H1 (cell line): ENCODE measurements at regions not wholly inside any gene's neighbourhood (a gene's known extent, or its start where the extent isn't known, plus 50 kb on each side); places are given as distances from the start of the nearest gene placed in this dataset.

Source experiments
- EP300 ChIP-seq, 2 experiments: IDR thresholded peaks; 1 replicate in 1 of 2; 2 replicates in 1 of 2; pipeline ENCODE4 v1.6.1; 2011 to 2012; ENCODE audit warnings: low read depth in 2 of 2, low read length in 2 of 2, mild to moderate bottlenecking in 2 of 2, borderline replicate concordance in 1 of 2, inconsistent platforms in 1 of 2, moderate library complexity in 1 of 2
- GTF2F1 ChIP-seq: IDR thresholded peaks from 2 replicates; pipeline ENCODE4 v1.6.1; 2012; ENCODE audit warnings: low read depth, low read length, improper control_type of control experiment, borderline replicate concordance
- TBP ChIP-seq: IDR thresholded peaks from 2 replicates; pipeline ENCODE4 v1.6.1; 2011; ENCODE audit warnings: low read depth, low read length, improper control_type of control experiment
- TCF12 ChIP-seq: IDR thresholded peaks from 2 replicates; pipeline ENCODE4 v1.6.1; 2011; ENCODE audit warnings: low read depth, mild to moderate bottlenecking, low read length
- TF ChIP-seq, protein P1 (sequence below): fragments of 300-600 bp; sonication (generic); IDR thresholded peaks from 2 replicates; pipeline ENCODE4 v1.7.1; 2012; ENCODE audit warnings: low read length, moderate library complexity, mild to moderate bottlenecking, inconsistent platforms; ENCODE audit not compliant: insufficient replicate concordance

DNA sequence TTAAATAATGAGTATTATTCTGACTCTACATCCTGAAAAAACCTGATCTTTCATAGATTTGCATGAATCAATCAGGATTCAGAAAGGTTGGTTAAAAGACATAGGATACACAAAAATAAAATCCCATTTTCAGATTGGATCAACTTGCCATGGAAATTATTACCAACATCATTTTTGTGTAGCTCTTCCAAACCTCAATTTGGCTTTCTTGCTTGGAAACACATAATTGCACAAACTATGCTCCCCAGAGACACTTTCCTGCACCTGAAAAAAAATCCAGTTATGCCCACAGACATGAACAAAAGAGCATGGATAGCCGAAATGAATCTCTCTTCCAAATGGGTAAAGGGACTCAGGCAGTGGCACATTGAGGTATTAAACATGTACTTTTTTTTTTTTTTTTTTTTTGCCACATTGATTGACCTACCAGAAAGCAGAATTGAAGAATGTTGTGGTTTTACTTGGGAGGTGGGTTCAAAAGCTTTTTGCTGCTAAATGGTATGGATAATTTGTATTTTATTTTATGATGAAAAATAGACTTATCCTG, 135.4 kb upstream of the FBN2 start (continued):
- TF ChIP-seq, protein P1, sequence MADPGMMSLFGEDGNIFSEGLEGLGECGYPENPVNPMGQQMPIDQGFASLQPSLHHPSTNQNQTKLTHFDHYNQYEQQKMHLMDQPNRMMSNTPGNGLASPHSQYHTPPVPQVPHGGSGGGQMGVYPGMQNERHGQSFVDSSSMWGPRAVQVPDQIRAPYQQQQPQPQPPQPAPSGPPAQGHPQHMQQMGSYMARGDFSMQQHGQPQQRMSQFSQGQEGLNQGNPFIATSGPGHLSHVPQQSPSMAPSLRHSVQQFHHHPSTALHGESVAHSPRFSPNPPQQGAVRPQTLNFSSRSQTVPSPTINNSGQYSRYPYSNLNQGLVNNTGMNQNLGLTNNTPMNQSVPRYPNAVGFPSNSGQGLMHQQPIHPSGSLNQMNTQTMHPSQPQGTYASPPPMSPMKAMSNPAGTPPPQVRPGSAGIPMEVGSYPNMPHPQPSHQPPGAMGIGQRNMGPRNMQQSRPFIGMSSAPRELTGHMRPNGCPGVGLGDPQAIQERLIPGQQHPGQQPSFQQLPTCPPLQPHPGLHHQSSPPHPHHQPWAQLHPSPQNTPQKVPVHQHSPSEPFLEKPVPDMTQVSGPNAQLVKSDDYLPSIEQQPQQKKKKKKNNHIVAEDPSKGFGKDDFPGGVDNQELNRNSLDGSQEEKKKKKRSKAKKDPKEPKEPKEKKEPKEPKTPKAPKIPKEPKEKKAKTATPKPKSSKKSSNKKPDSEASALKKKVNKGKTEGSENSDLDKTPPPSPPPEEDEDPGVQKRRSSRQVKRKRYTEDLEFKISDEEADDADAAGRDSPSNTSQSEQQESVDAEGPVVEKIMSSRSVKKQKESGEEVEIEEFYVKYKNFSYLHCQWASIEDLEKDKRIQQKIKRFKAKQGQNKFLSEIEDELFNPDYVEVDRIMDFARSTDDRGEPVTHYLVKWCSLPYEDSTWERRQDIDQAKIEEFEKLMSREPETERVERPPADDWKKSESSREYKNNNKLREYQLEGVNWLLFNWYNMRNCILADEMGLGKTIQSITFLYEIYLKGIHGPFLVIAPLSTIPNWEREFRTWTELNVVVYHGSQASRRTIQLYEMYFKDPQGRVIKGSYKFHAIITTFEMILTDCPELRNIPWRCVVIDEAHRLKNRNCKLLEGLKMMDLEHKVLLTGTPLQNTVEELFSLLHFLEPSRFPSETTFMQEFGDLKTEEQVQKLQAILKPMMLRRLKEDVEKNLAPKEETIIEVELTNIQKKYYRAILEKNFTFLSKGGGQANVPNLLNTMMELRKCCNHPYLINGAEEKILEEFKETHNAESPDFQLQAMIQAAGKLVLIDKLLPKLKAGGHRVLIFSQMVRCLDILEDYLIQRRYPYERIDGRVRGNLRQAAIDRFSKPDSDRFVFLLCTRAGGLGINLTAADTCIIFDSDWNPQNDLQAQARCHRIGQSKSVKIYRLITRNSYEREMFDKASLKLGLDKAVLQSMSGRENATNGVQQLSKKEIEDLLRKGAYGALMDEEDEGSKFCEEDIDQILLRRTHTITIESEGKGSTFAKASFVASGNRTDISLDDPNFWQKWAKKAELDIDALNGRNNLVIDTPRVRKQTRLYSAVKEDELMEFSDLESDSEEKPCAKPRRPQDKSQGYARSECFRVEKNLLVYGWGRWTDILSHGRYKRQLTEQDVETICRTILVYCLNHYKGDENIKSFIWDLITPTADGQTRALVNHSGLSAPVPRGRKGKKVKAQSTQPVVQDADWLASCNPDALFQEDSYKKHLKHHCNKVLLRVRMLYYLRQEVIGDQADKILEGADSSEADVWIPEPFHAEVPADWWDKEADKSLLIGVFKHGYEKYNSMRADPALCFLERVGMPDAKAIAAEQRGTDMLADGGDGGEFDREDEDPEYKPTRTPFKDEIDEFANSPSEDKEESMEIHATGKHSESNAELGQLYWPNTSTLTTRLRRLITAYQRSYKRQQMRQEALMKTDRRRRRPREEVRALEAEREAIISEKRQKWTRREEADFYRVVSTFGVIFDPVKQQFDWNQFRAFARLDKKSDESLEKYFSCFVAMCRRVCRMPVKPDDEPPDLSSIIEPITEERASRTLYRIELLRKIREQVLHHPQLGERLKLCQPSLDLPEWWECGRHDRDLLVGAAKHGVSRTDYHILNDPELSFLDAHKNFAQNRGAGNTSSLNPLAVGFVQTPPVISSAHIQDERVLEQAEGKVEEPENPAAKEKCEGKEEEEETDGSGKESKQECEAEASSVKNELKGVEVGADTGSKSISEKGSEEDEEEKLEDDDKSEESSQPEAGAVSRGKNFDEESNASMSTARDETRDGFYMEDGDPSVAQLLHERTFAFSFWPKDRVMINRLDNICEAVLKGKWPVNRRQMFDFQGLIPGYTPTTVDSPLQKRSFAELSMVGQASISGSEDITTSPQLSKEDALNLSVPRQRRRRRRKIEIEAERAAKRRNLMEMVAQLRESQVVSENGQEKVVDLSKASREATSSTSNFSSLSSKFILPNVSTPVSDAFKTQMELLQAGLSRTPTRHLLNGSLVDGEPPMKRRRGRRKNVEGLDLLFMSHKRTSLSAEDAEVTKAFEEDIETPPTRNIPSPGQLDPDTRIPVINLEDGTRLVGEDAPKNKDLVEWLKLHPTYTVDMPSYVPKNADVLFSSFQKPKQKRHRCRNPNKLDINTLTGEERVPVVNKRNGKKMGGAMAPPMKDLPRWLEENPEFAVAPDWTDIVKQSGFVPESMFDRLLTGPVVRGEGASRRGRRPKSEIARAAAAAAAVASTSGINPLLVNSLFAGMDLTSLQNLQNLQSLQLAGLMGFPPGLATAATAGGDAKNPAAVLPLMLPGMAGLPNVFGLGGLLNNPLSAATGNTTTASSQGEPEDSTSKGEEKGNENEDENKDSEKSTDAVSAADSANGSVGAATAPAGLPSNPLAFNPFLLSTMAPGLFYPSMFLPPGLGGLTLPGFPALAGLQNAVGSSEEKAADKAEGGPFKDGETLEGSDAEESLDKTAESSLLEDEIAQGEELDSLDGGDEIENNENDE = no peak
- TF ChIP-seq GTF2F1 (no peak), TCF12 (no peak), TBP (no peak), EP300 (IDR thresholded peaks at IDR 0.05; ENCODE audit: borderline replicate concordance in 1 of 2, low read depth in 2 of 2, low read length in 2 of 2) (no peak)
